DOHH2 (cell line): ENCODE measurements at regions not wholly inside any gene's neighbourhood (a gene's known extent, or its start where the extent isn't known, plus 50 kb on each side); places are given as distances from the start of the nearest gene placed in this dataset.

Experiments
- H3F3A ChIP-seq: fragments of 200-600 bp; sonication (generic), shearing (Covaris generic); 2 replicates; pipeline ENCODE4 v1.6.0; 2016; ENCODE audit warnings: antibody characterized with exemption, mild to moderate bottlenecking; ENCODE audit not compliant: control insufficient read depth, insufficient read depth
- H3K27ac ChIP-seq: fragments of 200-600 bp; sonication (generic); 2 replicates; pipeline ENCODE4 v1.5.1; 2014; ENCODE audit warnings: low read depth, mild to moderate bottlenecking, low read length, moderate library complexity
- H3K27me3 ChIP-seq: fragments of 200-600 bp; sonication (generic); 2 replicates; pipeline ENCODE4 v1.6.1; 2014; ENCODE audit warnings: mild to moderate bottlenecking, low read length, mixed read lengths; ENCODE audit not compliant: control insufficient read depth
- H3K36me3 ChIP-seq: fragments of 200-600 bp; sonication (generic); 2 replicates; pipeline ENCODE4 v1.6.1; 2014; ENCODE audit warnings: mild to moderate bottlenecking, low read length, moderate library complexity, mixed read lengths; ENCODE audit not compliant: control insufficient read depth
- H3K4me1 ChIP-seq: fragments of 200-600 bp; sonication (generic); 2 replicates; pipeline ENCODE4 v1.6.1; 2014; ENCODE audit warnings: mild to moderate bottlenecking, low read length, mixed read lengths; ENCODE audit not compliant: control insufficient read depth
- H3K4me2 ChIP-seq: fragments of 200-600 bp; sonication (generic); 2 replicates; pipeline ENCODE4 v1.6.0; 2014; ENCODE audit warnings: mild to moderate bottlenecking, low read length, moderate library complexity
- H3K4me3 ChIP-seq: fragments of 200-600 bp; sonication (generic); 2 replicates; pipeline ENCODE4 v1.5.1; 2014; ENCODE audit warnings: mild to moderate bottlenecking, low read length, mixed read lengths
- H3K79me2 ChIP-seq: fragments of 200-600 bp; sonication (generic); 2 replicates; pipeline ENCODE4 v1.6.1; 2014; ENCODE audit warnings: mild to moderate bottlenecking, low read length, mixed read lengths; ENCODE audit not compliant: control insufficient read depth
- H3K9me2 ChIP-seq: fragments of 200-600 bp; sonication (generic); replicated peaks from 2 replicates; pipeline ENCODE4 v1.6.1; 2014; ENCODE audit warnings: mild to moderate bottlenecking, low read length, mixed read lengths; ENCODE audit not compliant: control insufficient read depth
- H3K9me3 ChIP-seq: fragments of 200-600 bp; sonication (generic); 2 replicates; pipeline ENCODE4 v1.6.1; 2014; ENCODE audit warnings: antibody characterized with exemption, low read length, mixed read lengths; ENCODE audit not compliant: control insufficient read depth, insufficient read depth
- H4K20me1 ChIP-seq: fragments of 200-600 bp; sonication (generic); 2 replicates; pipeline ENCODE4 v1.6.0; 2014; ENCODE audit warnings: low read depth, mild to moderate bottlenecking, antibody characterized with exemption, low read length, moderate library complexity; ENCODE audit not compliant: control insufficient read depth, insufficient read depth
- CTCF ChIP-seq: fragments of 200-600 bp; sonication (generic); IDR thresholded peaks from one replicate; pipeline ENCODE4 v1.5.1; 2014; ENCODE audit warnings: antibody characterized with exemption, mild to moderate bottlenecking, low read depth, low read length; ENCODE audit not compliant: poor library complexity, severe bottlenecking
- EZH2phosphoT487 ChIP-seq: fragments of 200-600 bp; sonication (generic); IDR thresholded peaks from 2 replicates; pipeline ENCODE4 v1.6.1; 2017; ENCODE audit warnings: borderline replicate concordance, mild to moderate bottlenecking, antibody characterized with exemption, low read length, moderate library complexity, mixed read lengths

- H3K27me3 ChIP-seq: no peaks in the 10 kb centered on the region
- H3K79me2 ChIP-seq: no peaks in the 10 kb centered on the region
- no peak overlapping the region for H3K27ac ChIP-seq
- H3K9me3 ChIP-seq: no peaks in the 10 kb centered on the region
- H3K4me3 ChIP-seq: no peak overlapping the region
- H3K36me3 ChIP-seq: no peaks in the 10 kb centered on the region
- H3K4me1 ChIP-seq: no peaks in the 10 kb centered on the region
- no peak overlapping the region for H3K4me2 ChIP-seq
- no peaks in the 10 kb centered on the region for H3K9me2 ChIP-seq
- H4K20me1 ChIP-seq: no peaks in the 10 kb centered on the region
- no peak for TF ChIP-seq EZH2phosphoT487
- H3F3A ChIP-seq: no peaks in the 10 kb centered on the region
Measured at GRCh38 chr3:104553121-104553520, 813.6 kb upstream of the ALCAM start.

- Histone ChIP-seq H4K20me1 (no peaks in the 10 kb centered on the region), H3K9me2 (no peaks in the 10 kb centered on the region), H3K9me3 (no peaks in the 10 kb centered on the region), H3K4me2 (no peak overlapping the region), H3K4me3 (no peak overlapping the region), H3K79me2 (no peaks in the 10 kb centered on the region), H3K27me3 (no peaks in the 10 kb centered on the region), H3K4me1 (no peaks in the 10 kb centered on the region), H3K36me3 (no peaks in the 10 kb centered on the region), H3F3A (no peaks in the 10 kb centered on the region), H3K27ac (no peak overlapping the region)
- TF ChIP-seq CTCF: no peak
- no peak for TF ChIP-seq EZH2phosphoT487
Measured at GRCh38 chr3:104554425-104554824, 812.3 kb upstream of the ALCAM start.

GRCh38 chr3:104555728-104556127 lies 811.0 kb upstream of the ALCAM start:
- H4K20me1 ChIP-seq: no peaks in the 10 kb centered on the region
- no peaks in the 10 kb centered on the region for H3K27me3 ChIP-seq
- H3K79me2 ChIP-seq: no peaks in the 10 kb centered on the region
- no peak overlapping the region for H3K4me2 ChIP-seq
- no peaks in the 10 kb centered on the region for H3F3A ChIP-seq
- H3K36me3 ChIP-seq: no peaks in the 10 kb centered on the region
- no peak overlapping the region for H3K27ac ChIP-seq
- no peaks in the 10 kb centered on the region for H3K4me1 ChIP-seq
- no peaks in the 10 kb centered on the region for H3K9me3 ChIP-seq
- TF ChIP-seq EZH2phosphoT487 (no peak), CTCF (no peak)
- H3K9me2 ChIP-seq: no peaks in the 10 kb centered on the region
- H3K4me3 ChIP-seq: no peak overlapping the region

GRCh38 chr3:104556372-104557078 lies 810.2 kb upstream of the ALCAM start:
- TF ChIP-seq EZH2phosphoT487: no peak
- TF ChIP-seq CTCF: no peak
- no peaks in the 10 kb centered on the region for H3K9me2 ChIP-seq
- H4K20me1 ChIP-seq: no peaks in the 10 kb centered on the region
- H3K9me3 ChIP-seq: no peaks in the 10 kb centered on the region
- no peaks in the 10 kb centered on the region for H3K79me2 ChIP-seq
- no peak overlapping the region for H3K4me3 ChIP-seq
- no peaks in the 10 kb centered on the region for H3K27me3 ChIP-seq
- H3F3A ChIP-seq: no peaks in the 10 kb centered on the region
- no peak overlapping the region for H3K27ac ChIP-seq
- H3K36me3 ChIP-seq: no peaks in the 10 kb centered on the region
- no peak overlapping the region for H3K4me2 ChIP-seq
- no peaks in the 10 kb centered on the region for H3K4me1 ChIP-seq
